BE2C (cell line): ENCODE measurements at regions not wholly inside any gene's neighbourhood (a gene's known extent, or its start where the extent isn't known, plus 50 kb on each side); places are given as distances from the start of the nearest gene placed in this dataset.

Experiments
- DNase-seq: peaks from one replicate; pipeline ENCODE4 v3.0.0-alpha.2; 2020
- H3K27me3 ChIP-seq: fragments of 250-450 bp; sonication (Bioruptor Pico); 2 replicates; pipeline ENCODE4 v1.5.1; 2020; ENCODE audit warnings: mild to moderate bottlenecking
- H3K36me3 ChIP-seq: fragments of 250-450 bp; sonication (Bioruptor Pico); 2 replicates; pipeline ENCODE4 v1.5.1; 2020; ENCODE audit warnings: mild to moderate bottlenecking
- H3K4me1 ChIP-seq: fragments of 250-450 bp; sonication (Bioruptor Pico); 2 replicates; pipeline ENCODE4 v1.5.1; 2020
- H3K4me3 ChIP-seq: 2 replicates; pipeline ENCODE4 v1.5.1; 2011; ENCODE audit warnings: low read depth, low read length
- H3K9me3 ChIP-seq: fragments of 250-450 bp; sonication (Bioruptor Pico); 2 replicates; pipeline ENCODE4 v1.5.1; 2020
- TF ChIP-seq, protein P1 (sequence below): IDR thresholded peaks from 2 replicates; pipeline ENCODE4 v1.5.1; 2012; ENCODE audit warnings: mild to moderate bottlenecking, low read depth, low read length

DNA sequence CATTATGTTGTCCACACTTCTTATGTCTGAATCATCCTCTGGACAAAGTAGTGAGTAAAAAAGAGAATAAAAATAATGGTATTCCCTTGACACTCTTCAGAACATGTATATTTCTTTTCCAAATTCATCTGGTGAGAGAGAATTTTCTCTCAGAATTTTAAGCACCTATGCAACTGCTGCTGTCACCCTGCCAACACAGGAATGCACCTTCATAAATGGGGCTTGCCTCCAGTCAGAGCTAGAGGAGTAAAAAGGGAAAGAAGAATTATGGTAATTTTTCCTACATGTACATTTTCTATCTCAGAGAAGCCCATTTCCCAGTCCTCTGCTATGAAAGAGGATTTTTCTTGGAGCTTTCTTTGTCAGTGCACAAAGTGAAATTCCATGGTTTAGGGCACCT, 92.2 kb upstream of the ALCAM start:
- no peak overlapping the region for H3K4me3 ChIP-seq

DNA sequence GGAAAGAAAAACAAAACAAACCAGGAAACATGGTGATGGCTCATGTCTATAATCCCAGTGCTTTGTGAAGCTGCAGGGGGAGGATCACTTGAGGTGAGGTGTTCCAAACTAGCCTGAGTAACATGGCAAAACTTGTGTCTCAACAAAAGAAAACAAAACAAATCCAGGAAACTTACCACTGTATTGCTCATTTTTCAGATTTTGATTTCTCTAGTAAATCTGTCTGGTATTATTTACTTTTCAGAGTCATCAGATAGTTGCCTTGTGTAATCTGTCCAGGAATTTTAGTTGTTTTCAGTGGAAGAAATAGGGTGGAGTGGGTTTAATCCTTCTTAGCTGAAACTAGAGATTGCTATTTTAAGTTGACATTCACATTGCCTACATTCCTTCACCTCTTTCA, 91.8 kb upstream of the ALCAM start:
- Histone ChIP-seq H3K4me1 (peaks cover 7% of the 10 kb centered on the region), H3K27me3 (no peaks in the 10 kb centered on the region), H3K9me3 (no peaks in the 10 kb centered on the region; the same call in 1 of the 2 replicates), H3K4me3 (no peak overlapping the region), H3K36me3 (no peaks in the 10 kb centered on the region)
- no peak for DNase-seq
- TF ChIP-seq, protein P1, sequence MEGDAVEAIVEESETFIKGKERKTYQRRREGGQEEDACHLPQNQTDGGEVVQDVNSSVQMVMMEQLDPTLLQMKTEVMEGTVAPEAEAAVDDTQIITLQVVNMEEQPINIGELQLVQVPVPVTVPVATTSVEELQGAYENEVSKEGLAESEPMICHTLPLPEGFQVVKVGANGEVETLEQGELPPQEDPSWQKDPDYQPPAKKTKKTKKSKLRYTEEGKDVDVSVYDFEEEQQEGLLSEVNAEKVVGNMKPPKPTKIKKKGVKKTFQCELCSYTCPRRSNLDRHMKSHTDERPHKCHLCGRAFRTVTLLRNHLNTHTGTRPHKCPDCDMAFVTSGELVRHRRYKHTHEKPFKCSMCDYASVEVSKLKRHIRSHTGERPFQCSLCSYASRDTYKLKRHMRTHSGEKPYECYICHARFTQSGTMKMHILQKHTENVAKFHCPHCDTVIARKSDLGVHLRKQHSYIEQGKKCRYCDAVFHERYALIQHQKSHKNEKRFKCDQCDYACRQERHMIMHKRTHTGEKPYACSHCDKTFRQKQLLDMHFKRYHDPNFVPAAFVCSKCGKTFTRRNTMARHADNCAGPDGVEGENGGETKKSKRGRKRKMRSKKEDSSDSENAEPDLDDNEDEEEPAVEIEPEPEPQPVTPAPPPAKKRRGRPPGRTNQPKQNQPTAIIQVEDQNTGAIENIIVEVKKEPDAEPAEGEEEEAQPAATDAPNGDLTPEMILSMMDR = no peak

More for the DNA sequence above, 92.2 kb upstream of the ALCAM start:
- TF ChIP-seq, protein P1 = no peak
- peaks cover 7% of the 10 kb centered on the region for H3K4me1 ChIP-seq
- H3K9me3 ChIP-seq = no peaks in the 10 kb centered on the region; the same call in 1 of the 2 replicates
- no peaks in the 10 kb centered on the region for H3K27me3 ChIP-seq
- DNase-seq = no peak
- H3K36me3 ChIP-seq = no peaks in the 10 kb centered on the region

DNA sequence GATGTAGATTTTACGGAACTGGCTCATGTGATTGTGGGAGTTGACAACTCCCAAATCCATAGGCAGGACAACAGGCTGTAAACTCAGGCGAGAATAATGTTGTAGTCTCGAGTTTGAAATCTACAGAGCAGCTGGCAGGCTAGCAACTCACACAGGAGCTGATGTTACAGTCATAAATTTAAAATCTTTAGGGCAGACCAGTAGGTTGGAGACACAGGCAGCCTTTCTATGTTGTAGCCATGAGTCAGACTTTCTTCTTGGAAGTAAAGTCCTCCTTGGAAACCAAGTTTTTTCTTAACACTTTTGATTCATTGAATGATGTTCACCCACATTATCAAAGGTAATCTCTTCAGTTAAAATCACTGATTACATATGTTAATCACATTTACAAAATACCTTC, 89.1 kb upstream of the ALCAM start:
- Histone ChIP-seq H3K4me3 (no peak overlapping the region), H3K4me1 (peaks cover 7% of the 10 kb centered on the region), H3K9me3 (no peaks in the 10 kb centered on the region), H3K36me3 (no peaks in the 10 kb centered on the region), H3K27me3 (no peaks in the 10 kb centered on the region)
- TF ChIP-seq, protein P1 = no peak
- DNase-seq = no peak

DNA sequence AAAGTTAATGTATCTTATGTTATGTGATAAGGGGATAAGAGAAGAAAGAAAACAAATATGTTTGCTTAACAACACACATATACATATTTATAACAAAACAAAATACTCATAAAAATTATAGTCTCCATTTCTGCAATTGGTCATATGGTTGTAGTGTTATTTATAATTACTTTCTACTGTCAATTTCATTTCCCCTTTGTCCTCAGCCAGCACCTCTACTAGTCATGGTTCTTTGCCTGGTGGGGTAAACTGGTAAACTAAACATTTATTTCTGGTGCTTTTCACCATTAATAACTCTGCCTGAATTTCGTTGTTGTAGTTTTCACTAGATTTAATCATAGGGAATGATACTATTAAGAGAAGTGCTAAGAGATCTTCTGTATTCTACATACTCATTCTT, 88.0 kb upstream of the ALCAM start:
- Histone ChIP-seq H3K9me3 (no peaks in the 10 kb centered on the region), H3K4me1 (peaks cover 7% of the 10 kb centered on the region), H3K36me3 (no peaks in the 10 kb centered on the region), H3K4me3 (no peak overlapping the region), H3K27me3 (no peaks in the 10 kb centered on the region)
- DNase-seq = no peak
- TF ChIP-seq, protein P1 = no peak

DNA sequence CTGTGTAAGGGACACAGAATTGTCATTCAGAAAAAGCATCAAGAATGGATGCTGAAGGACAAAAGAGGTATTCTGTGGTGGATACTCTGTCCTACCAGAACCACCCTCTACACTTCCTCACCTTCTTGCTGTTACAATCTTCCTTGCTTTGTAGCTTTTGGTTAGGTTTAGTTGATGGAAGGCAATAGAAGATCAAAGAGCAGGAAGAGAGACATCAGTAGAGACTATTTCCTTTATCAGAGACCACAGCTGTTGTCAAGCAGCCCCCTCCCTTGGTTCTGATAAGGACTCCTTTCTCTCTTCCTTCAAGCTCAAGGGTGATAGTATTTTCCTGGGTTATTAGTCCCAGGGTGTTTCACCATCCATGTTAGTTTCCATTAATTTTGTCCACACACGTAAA, 84.7 kb upstream of the ALCAM start:
- no peaks in the 10 kb centered on the region for H3K27me3 ChIP-seq
- DNase-seq = no peak
- TF ChIP-seq, protein P1 = no peak

DNA sequence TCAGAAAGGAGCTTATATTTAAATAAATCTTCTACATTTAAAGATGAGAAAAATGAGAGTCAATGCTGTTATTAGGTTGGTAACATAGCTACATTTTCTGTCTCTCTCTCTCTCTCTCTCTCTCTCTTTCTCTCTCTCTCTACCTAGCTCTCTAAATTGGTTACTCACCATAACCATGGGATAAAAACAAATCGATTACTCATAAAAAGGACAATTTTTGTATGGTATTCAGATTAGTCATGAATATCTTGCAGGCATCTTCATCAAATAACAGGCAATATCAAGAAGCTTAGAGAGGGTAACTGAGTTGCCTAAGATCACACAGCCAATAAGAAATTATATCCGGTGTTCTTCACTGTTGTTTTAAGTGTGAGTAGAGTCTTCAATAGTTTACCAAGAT, 81.8 kb upstream of the ALCAM start:
- Histone ChIP-seq H3K27me3 (no peaks in the 10 kb centered on the region), H3K4me3 (no peak overlapping the region)
- DNase-seq = no peak

More for the DNA sequence above, 84.7 kb upstream of the ALCAM start:
- no peak overlapping the region for H3K4me3 ChIP-seq
- no peaks in the 10 kb centered on the region for H3K9me3 ChIP-seq
- no peaks in the 10 kb centered on the region for H3K36me3 ChIP-seq
- H3K4me1 ChIP-seq = no peaks in the 10 kb centered on the region

More for the DNA sequence above, 81.8 kb upstream of the ALCAM start:
- no peaks in the 10 kb centered on the region for H3K4me1 ChIP-seq
- TF ChIP-seq, protein P1 = no peak
- H3K36me3 ChIP-seq = no peaks in the 10 kb centered on the region
- H3K9me3 ChIP-seq = no peaks in the 10 kb centered on the region; the same call in 1 of the 2 replicates
